H1 (cell line): ENCODE measurements at regions not wholly inside any gene's neighbourhood (a gene's known extent, or its start where the extent isn't known, plus 50 kb on each side); places are given as distances from the start of the nearest gene placed in this dataset.

Source experiments
- CTCF ChIA-PET: fragments of 300-600 bp; sonication (Branson Sonifier 250); formaldehyde crosslinking; loops from one replicate; lab custom pipeline; 2021; ENCODE audit not compliant: partially characterized antibody; lab: Charles Lee
- POLR2A ChIA-PET: fragments of 300-600 bp; sonication (Branson Sonifier 250); formaldehyde crosslinking; loops from one replicate; lab custom pipeline; 2021; ENCODE audit warnings: inconsistent platforms; ENCODE audit not compliant: partially characterized antibody; lab: Charles Lee
- DNase-seq, 2 experiments: peaks; one replicate each; pipeline versions ENCODE4 v3.0.0 to v3.0.0-alpha.2; 2010 to 2022; ENCODE audit warnings: low spot score in 2 of 2, low read depth in 1 of 2, mixed read lengths in 1 of 2
- FAIRE-seq: peaks from 2 replicates; lab custom pipeline; 2011; peaks lifted over from hg19 to GRCh38; lab: Jason Lieb, UNC
- H2AFZ ChIP-seq: 2 replicates; pipeline ENCODE4 v1.8.1; 2012; ENCODE audit warnings: low read length, inconsistent platforms
- H2AK5ac ChIP-seq: 2 replicates; pipeline ENCODE4 v1.6.1; 2013; ENCODE audit warnings: low read depth, low read length
- H2BK120ac ChIP-seq: replicated peaks from 2 replicates; pipeline ENCODE3; 2013; ENCODE audit warnings: low read depth, low read length, inconsistent platforms
- H2BK12ac ChIP-seq: 2 replicates; pipeline ENCODE4 v1.6.1; 2013; ENCODE audit warnings: low read depth, low read length
- H2BK15ac ChIP-seq: 2 replicates; pipeline ENCODE4 v1.6.1; 2013; ENCODE audit warnings: low read length
- H2BK20ac ChIP-seq: 2 replicates; pipeline ENCODE4 v1.6.1; 2013; ENCODE audit warnings: low read length
- H2BK5ac ChIP-seq: 2 replicates; pipeline ENCODE4 v1.6.1; 2013; ENCODE audit warnings: low read depth, low read length
- H3K14ac ChIP-seq: 2 replicates; pipeline ENCODE4 v1.6.1; 2013; ENCODE audit warnings: inconsistent platforms; ENCODE audit not compliant: insufficient read length
- H3K18ac ChIP-seq: 2 replicates; pipeline ENCODE4 v1.6.1; 2013; ENCODE audit warnings: low read length; ENCODE audit errors: extremely low read depth
- H3K23ac ChIP-seq: 2 replicates; pipeline ENCODE4 v1.6.1; 2013; ENCODE audit warnings: inconsistent platforms; ENCODE audit not compliant: insufficient read length
- H3K23me2 ChIP-seq: 2 replicates; pipeline ENCODE4 v1.6.1; 2013; ENCODE audit warnings: low read depth, low read length
- H3K27ac ChIP-seq: 2 replicates; pipeline ENCODE4 v1.6.1; 2011; ENCODE audit warnings: low read depth, low read length, inconsistent platforms
- H3K27me3 ChIP-seq, 4 experiments: replicated peaks in 1 of 4; 1 replicate in 1 of 4; 2 replicates in 3 of 4; pipeline versions ENCODE4 v1.6.1 to v1.8.1; 2011 to 2013; ENCODE audit warnings: low read length in 3 of 4, mild to moderate bottlenecking in 3 of 4, inconsistent platforms in 2 of 4, mixed read lengths in 2 of 4, moderate library complexity in 1 of 4; ENCODE audit not compliant: control insufficient read depth in 3 of 4, insufficient read depth in 3 of 4; ENCODE audit errors: extremely low read depth in 1 of 4
- H3K36me3 ChIP-seq, 4 experiments: 2 replicates each; pipeline versions ENCODE4 v1.6.1 to v1.8.1; 2011 to 2013; ENCODE audit warnings: mild to moderate bottlenecking in 4 of 4, low read length in 3 of 4, moderate library complexity in 2 of 4, control low read depth in 1 of 4, inconsistent platforms in 1 of 4; ENCODE audit not compliant: insufficient read depth in 4 of 4, control insufficient read depth in 2 of 4
- H3K4ac ChIP-seq: replicated peaks from 2 replicates; pipeline ENCODE3; 2013; ENCODE audit warnings: low read length, low read depth, mixed read lengths, inconsistent platforms; ENCODE audit not compliant: insufficient read length
- H3K4me1 ChIP-seq, 4 experiments: replicated peaks in 1 of 4; 1 replicate in 1 of 4; 2 replicates in 3 of 4; pipeline versions ENCODE4 v1.6.1 to v1.8.1; 2011 to 2013; ENCODE audit warnings: low read length in 3 of 4, inconsistent platforms in 2 of 4, mixed read lengths in 1 of 4; ENCODE audit not compliant: insufficient read depth in 4 of 4, control insufficient read depth in 3 of 4
- H3K4me2 ChIP-seq, 2 experiments: 2 replicates each; pipeline versions ENCODE4 v1.6.1 to v1.8.1; 2011 to 2013; ENCODE audit warnings: low read depth in 2 of 2, low read length in 2 of 2, control low read depth in 1 of 2, inconsistent platforms in 1 of 2, mild to moderate bottlenecking in 1 of 2; ENCODE audit not compliant: insufficient read depth in 1 of 2
- H3K4me3 ChIP-seq, 4 experiments: fragments of 200-600, 300-600 bp in 1 of 4; sonication (generic), shearing (Covaris generic), sonication (Bioruptor Twin) in 1 of 4; 2 replicates each; pipeline versions ENCODE4 v1.5.1 to v1.8.1; 2011 to 2016; ENCODE audit warnings: low read length in 4 of 4, low read depth in 3 of 4, control low read depth in 2 of 4, inconsistent platforms in 2 of 4, mild to moderate bottlenecking in 2 of 4, mixed read lengths in 1 of 4, moderate library complexity in 1 of 4; ENCODE audit not compliant: insufficient read depth in 2 of 4; ENCODE audit errors: extremely low read depth in 1 of 4
- H3K56ac ChIP-seq: replicated peaks from 2 replicates; pipeline ENCODE3; 2013; ENCODE audit warnings: low read depth, mild to moderate bottlenecking, mixed read lengths, low read length, inconsistent platforms; ENCODE audit not compliant: insufficient read length
- H3K79me1 ChIP-seq: 2 replicates; pipeline ENCODE4 v1.6.1; 2013; ENCODE audit warnings: low read depth, low read length, control low read depth
- H3K79me2 ChIP-seq, 2 experiments: 2 replicates each; pipeline versions ENCODE4 v1.6.1 to v1.8.1; 2012 to 2013; ENCODE audit warnings: low read length in 2 of 2, mild to moderate bottlenecking in 2 of 2, inconsistent platforms in 1 of 2; ENCODE audit not compliant: insufficient read depth in 2 of 2, control insufficient read depth in 1 of 2
- H3K9ac ChIP-seq, 4 experiments: replicated peaks in 1 of 4; 1 replicate in 1 of 4; 2 replicates in 3 of 4; pipeline versions ENCODE4 v1.6.1 to v1.8.1; 2011 to 2013; ENCODE audit warnings: low read depth in 3 of 4, low read length in 3 of 4, control low read depth in 2 of 4, mild to moderate bottlenecking in 2 of 4, moderate library complexity in 2 of 4, inconsistent platforms in 1 of 4; ENCODE audit errors: extremely low read depth in 1 of 4
- H3K9me3 ChIP-seq, 2 experiments: 2 replicates each; pipeline versions ENCODE4 v1.6.1 to v1.8.1; 2012 to 2013; ENCODE audit warnings: mild to moderate bottlenecking in 2 of 2, moderate library complexity in 2 of 2, control low read depth in 1 of 2, inconsistent platforms in 1 of 2, low read depth in 1 of 2, low read length in 1 of 2, mixed read lengths in 1 of 2; ENCODE audit not compliant: insufficient read depth in 2 of 2
- H4K20me1 ChIP-seq, 2 experiments: replicated peaks in 1 of 2; 2 replicates each; pipeline versions ENCODE3 to v1.8.1; 2011 to 2013; ENCODE audit warnings: inconsistent platforms in 2 of 2, low read length in 2 of 2, mild to moderate bottlenecking in 1 of 2; ENCODE audit not compliant: insufficient read depth in 2 of 2, control insufficient read depth in 1 of 2
- H4K5ac ChIP-seq: 2 replicates; pipeline ENCODE4 v1.6.1; 2013; ENCODE audit warnings: low read length, low read depth, mixed read lengths, inconsistent platforms; ENCODE audit not compliant: insufficient read length
- H4K8ac ChIP-seq: 2 replicates; pipeline ENCODE4 v1.8.0; 2013; ENCODE audit warnings: mild to moderate bottlenecking, moderate library complexity, low read length, inconsistent platforms; ENCODE audit not compliant: insufficient read depth; ENCODE audit errors: extremely low read depth
- H4K91ac ChIP-seq: replicated peaks from 2 replicates; pipeline ENCODE3; 2013; ENCODE audit warnings: low read length, mixed read lengths, inconsistent platforms; ENCODE audit not compliant: insufficient read length
- GABPA ChIP-seq: IDR thresholded peaks from 2 replicates; pipeline ENCODE4 v1.6.1; 2011; ENCODE audit warnings: mild to moderate bottlenecking, low read length, moderate library complexity, borderline replicate concordance; ENCODE audit not compliant: insufficient read depth
- NANOG ChIP-seq: IDR thresholded peaks from 2 replicates; pipeline ENCODE4 v1.6.1; 2011; ENCODE audit warnings: low read length, low read depth, mild to moderate bottlenecking, inconsistent platforms; ENCODE audit not compliant: insufficient read depth, poor library complexity, severe bottlenecking
- WGBS, 2 experiments: shearing (Covaris generic) in 1 of 2; methylation state at CpG; one replicate each; pipeline versions ENCODE4 v1.1.6 to v1.1.7; 2013 to 2015; ENCODE audit warnings: low lambda C conversion rate in 2 of 2, mixed read lengths in 2 of 2, inconsistent platforms in 1 of 2, low coverage in 1 of 2, missing lambda C conversion rate in 1 of 2; ENCODE audit not compliant: insufficient replicate concordance in 2 of 2, insufficient coverage in 1 of 2, insufficient read length in 1 of 2; ENCODE audit errors: extremely low coverage in 1 of 2, missing lambda C conversion rate in 1 of 2; 5-methylcytosine and 5-hydroxymethylcytosine counted together

- Histone ChIP-seq H3K4ac (no peak overlapping the region), H3K23me2 (no peaks in the 10 kb centered on the region), H3K18ac (no peak overlapping the region), H3K27me3 (no peaks in the 10 kb centered on the region), H3K9ac (no peak overlapping the region), H3K79me2 (no peaks in the 10 kb centered on the region), H3K9me3 (no peaks in the 10 kb centered on the region), H2BK5ac (no peak overlapping the region), H3K4me2 (no peak overlapping the region), H2BK20ac (no peak overlapping the region), H3K56ac (no peak overlapping the region), H2BK15ac (no peak overlapping the region), H3K36me3 (no peaks in the 10 kb centered on the region), H3K23ac (no peak overlapping the region), H3K4me1 (no peaks in the 10 kb centered on the region; a peak in 1 of 7 replicates), H3K27ac (no peak overlapping the region), H4K20me1 (no peaks in the 10 kb centered on the region), H4K5ac (no peak overlapping the region), H3K79me1 (no peaks in the 10 kb centered on the region), H4K8ac (no peak overlapping the region), H4K91ac (no peak overlapping the region), H3K14ac (no peak overlapping the region), H2BK12ac (no peak overlapping the region), H3K4me3 (no peak overlapping the region), H2AK5ac (no peak overlapping the region), H2AFZ (no peak overlapping the region), H2BK120ac (no peak overlapping the region)
- ChIA-PET POLR2A (interaction anchor here (0.7 kb wide), 1 partner anchor 15 kb away, joined by 4 read pairs; no protein-coding TSS in a partner anchor), CTCF (interaction anchor here (1.3 kb wide), 1 partner anchor 48 kb away, joined by 3 read pairs; no protein-coding TSS in a partner anchor)
- DNase-seq (no peak), FAIRE-seq (no peak)
- WGBS, 2 experiments: 93% methylated on average over 1 of the region's 1 CpG; no CpG with 5 or more reads in 1 of the 2 experiments
- TF ChIP-seq NANOG: no peak
- no peak for TF ChIP-seq GABPA
Measured at GRCh38 chr3:35537265-35537664, 102.1 kb upstream of the ARPP21 start.
